ENCODE measurements at regions not wholly inside any gene's neighbourhood (a gene's known extent, or its start where the extent isn't known, plus 50 kb on each side); places are given as distances from the start of the nearest gene placed in this dataset.
A peak's percentile ranks its signal among the peaks of the same experiment; 100 is the strongest.

GRCh38 chr1:96025062-96025461 is 696.5 kb upstream of the PTBP2 start:
- DNase-seq, result no peak

- DNase-seq, result no peak
Observed at GRCh38 chr1:96028071-96028470, 693.5 kb upstream of the PTBP2 start.

GRCh38 chr1:96030312-96030711 is 691.3 kb upstream of the PTBP2 start:
- DNase-seq, result no peak

- DNase-seq, result no peak
Observed at GRCh38 chr1:96034006-96034405, 687.6 kb upstream of the PTBP2 start.

- DNase-seq, result no peak
Observed at GRCh38 chr1:96036763-96037162, 684.8 kb upstream of the PTBP2 start.

GRCh38 chr1:96038636-96039035 is 682.9 kb upstream of the PTBP2 start:
- DNase-seq, result no peak

GRCh38 chr1:96039910-96040309 is 681.7 kb upstream of the PTBP2 start:
- no peak for DNase-seq

- no peak for DNase-seq
Observed at GRCh38 chr1:96041470-96041869, 680.1 kb upstream of the PTBP2 start.

- no peak for DNase-seq
Observed at GRCh38 chr1:96048572-96049212, 672.9 kb upstream of the PTBP2 start.

GRCh38 chr1:96049759-96050409 is 671.7 kb upstream of the PTBP2 start:
- DNase-seq, result no peak

- DNase-seq, result no peak
Observed at GRCh38 chr1:96059276-96059675, 662.3 kb upstream of the PTBP2 start.

GRCh38 chr1:96059736-96060135 is 661.8 kb upstream of the PTBP2 start:
- DNase-seq, result peak; percentile 79

- DNase-seq, result peak; percentile 93
Observed at GRCh38 chr1:96060621-96061020, 661.0 kb upstream of the PTBP2 start.

- DNase-seq, result no peak
Observed at GRCh38 chr1:96072021-96072420, 649.6 kb upstream of the PTBP2 start.

GRCh38 chr1:96073100-96073499 is 648.5 kb upstream of the PTBP2 start:
- DNase-seq, result no peak

- no peak for DNase-seq
Observed at GRCh38 chr1:96074422-96074821, 647.2 kb upstream of the PTBP2 start.

GRCh38 chr1:96074876-96075577 is 646.6 kb upstream of the PTBP2 start:
- DNase-seq, result no peak

GRCh38 chr1:96075704-96076455 is 645.7 kb upstream of the PTBP2 start:
- peak; percentile 3 for DNase-seq

- DNase-seq, result no peak
Observed at GRCh38 chr1:96076589-96076988, 645.0 kb upstream of the PTBP2 start.

- DNase-seq, result peak; percentile 15
Observed at GRCh38 chr1:96079581-96079980, 642.0 kb upstream of the PTBP2 start.

GRCh38 chr1:96080925-96081324 is 640.7 kb upstream of the PTBP2 start:
- DNase-seq, result peak; percentile 15

- peak; percentile 47 for DNase-seq
Observed at GRCh38 chr1:96087719-96088118, 633.9 kb upstream of the PTBP2 start.

GRCh38 chr1:96090134-96090533 is 631.5 kb upstream of the PTBP2 start:
- no peak for DNase-seq
